ENCODE measurements at regions not wholly inside any gene's neighbourhood (a gene's known extent, or its start where the extent isn't known, plus 50 kb on each side); places are given as distances from the start of the nearest gene placed in this dataset.
A peak's percentile ranks its signal among the peaks of the same experiment; 100 is the strongest.
"Not testable (repeated sequence)": the region's sequence is repeated elsewhere in the genome, so short reads cannot be mapped to it uniquely, and the experiment has no call there.

DNA sequence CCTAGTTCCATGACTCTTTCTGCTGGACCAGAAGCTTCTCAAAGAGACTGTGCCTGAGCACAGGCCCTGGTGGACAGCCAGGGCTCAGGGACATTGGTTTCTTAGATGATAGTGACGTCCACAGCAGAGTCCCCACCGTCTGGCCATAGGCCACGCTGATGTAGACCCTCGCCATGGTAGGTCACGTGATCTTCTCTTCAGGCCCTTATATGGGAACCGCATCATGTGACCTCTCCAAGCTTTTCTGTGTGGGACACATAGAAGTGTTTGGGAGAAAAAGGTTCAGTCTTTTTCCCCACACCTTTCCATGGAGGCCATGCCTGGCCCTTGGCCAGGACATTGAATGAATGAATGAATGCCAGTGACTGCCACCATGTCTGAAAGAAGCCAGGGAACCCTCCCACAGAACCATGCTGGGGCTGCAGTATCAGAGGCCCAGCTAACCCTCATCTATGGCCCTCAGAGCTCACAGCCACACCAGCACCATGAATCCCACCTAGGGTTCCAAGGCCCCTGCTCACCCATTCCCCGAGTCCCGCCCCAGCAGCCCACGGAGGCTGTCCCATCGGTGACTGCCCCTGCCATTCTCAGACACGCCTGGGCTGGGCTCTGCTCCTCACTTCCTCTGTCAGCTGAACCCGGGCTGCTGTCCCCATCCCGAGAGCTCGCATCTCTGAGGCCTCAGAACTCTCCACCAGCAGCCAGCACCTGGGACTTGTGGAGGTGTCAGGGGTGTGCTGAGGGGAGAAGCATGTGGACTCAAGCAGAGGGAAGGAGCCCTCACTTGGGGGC, 292.1 kb downstream of the ADGRD1 start:
- FAIRE-seq: no peak
- DNase-seq (ENCODE audit: low spot score in 2 of 2): no peak

DNA sequence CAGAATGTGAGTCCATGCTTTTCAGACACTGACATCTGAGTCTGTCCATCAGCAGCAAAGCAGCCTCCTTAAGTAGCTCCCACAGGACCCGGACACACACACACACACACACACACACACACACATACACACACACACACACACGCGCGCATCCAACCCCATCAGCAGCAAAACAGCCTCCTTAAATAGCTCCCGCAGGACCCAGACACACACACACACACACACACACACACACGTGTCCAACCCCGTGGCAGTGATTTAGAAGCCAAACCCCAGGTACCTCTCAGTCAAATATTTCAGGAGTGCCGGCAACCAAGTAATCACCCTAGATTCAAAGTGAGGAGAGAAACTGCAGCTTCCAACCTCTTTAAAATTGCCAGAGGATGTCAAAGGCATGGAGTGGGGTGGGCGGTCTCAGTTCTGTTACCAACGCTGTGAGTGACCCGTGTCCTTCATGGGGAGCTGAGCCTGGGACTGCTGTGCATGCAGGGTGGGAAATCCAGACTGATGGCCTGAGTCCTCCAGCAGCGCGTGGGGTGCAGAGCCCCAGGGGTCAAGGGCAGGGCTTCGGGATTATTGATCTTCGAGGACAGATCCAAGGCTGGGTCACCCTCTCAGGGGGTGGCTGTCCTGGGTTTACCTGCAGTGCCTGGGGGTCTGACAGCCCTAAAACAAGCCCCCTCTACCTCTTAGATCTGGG, 293.5 kb downstream of the ADGRD1 start:
- not testable (repeated sequence) for FAIRE-seq; DNase-seq (ENCODE audit: low spot score in 2 of 2)

DNA sequence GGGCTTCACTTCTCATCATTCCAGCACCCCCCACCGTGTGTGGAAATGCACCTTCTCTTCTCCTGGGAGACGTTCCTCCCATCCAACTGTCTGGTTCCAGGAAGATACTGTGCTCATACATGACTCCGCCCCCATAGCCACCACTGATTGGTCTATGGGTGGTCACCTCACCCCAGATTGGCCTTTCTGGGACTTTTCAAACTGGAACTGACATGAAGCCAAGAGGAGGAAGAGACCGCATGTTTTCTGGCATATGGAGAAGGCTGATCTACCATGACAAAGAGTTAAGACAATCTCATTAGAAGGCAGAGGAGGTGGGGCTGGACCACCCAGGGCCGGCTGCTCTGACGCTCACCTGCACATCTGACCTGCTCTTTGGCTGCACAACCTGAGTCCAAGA, 294.2 kb downstream of the ADGRD1 start:
- not testable (repeated sequence) for FAIRE-seq; DNase-seq (ENCODE audit: low spot score in 2 of 2)

DNA sequence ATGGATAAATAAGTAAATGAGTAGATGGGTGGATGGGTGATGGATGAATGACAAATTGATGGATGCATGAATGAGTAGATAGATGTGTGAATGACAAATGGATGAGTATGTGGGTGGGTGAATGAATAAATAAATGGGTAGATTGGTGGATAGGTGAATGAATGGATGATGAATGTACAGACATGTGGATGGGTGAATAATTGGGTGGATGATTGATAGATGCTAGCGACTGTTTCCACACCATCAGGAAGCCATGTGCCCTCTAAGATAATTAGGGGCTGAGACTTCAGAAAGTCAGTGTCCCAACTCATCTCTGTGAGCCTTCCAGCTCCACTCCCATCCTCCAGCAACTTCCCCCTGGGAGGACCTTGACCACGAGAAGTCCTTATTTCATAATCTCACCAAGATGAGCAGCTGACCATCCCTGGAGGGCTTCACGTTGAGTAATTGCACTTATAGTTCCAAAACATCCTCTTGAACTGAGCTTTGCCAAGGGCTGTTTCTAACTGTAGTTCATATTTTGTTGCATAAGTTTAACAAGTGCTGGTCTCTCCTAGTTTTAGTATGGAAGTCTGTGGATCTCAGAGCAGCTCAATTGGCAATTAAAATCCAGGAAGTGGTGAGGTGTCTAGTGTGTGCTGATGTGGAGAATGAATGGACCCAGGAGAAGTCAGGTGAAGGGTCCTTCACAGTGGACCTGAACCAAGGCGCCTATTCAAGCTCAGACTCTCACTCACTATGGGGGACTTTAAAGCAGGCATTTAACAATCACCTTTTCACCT, 295.7 kb downstream of the ADGRD1 start:
- no peak for FAIRE-seq

DNA sequence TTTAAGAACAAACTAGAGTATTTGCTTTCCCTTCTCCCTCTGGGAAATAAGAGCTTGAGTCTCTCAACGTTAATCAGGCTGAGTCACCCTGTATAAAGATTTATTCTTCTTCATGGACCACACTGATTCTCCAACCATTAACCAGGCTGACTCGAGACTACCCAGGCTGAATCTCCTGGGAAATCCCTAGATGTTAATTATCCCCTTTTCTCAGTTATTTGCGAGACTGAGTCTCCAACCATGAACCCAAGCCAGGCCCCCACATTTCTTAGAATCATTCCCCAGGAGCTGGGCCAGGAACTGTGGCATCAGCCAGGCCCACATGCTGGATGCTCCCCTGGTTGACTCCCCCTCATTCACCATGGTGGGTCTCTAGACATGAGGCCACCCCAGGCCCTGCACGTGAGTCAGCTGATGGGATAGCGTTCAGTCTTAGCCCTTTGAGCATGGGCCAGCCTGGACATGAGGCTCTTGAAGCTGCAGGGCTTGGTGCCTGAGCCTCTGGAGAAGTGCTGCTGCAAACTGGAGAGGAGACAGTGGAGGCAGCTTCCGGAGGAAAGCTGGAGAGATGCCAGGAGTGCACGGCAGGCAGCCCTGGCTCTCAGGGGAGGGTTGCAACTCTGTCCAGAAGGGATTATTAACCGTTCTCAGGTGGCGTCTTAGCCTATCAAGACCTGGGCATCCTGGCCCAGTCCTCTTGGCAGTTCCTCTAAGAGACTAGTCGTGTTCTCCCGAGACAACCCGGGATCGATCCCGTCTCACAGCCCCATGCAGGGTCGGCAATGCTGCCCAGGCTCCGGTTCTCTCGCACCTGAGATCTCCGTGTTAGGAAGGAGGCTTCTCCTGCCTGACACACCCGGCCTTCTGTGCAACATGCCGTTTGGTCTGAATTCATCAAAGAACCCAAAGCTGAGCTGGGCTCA, 296.6 kb downstream of the ADGRD1 start:
- no peak for DNase-seq (ENCODE audit: low spot score in 2 of 2)
- FAIRE-seq: no peak

More for the DNA sequence above, 295.7 kb downstream of the ADGRD1 start:
- no peak for DNase-seq (ENCODE audit: low spot score in 2 of 2)

DNA sequence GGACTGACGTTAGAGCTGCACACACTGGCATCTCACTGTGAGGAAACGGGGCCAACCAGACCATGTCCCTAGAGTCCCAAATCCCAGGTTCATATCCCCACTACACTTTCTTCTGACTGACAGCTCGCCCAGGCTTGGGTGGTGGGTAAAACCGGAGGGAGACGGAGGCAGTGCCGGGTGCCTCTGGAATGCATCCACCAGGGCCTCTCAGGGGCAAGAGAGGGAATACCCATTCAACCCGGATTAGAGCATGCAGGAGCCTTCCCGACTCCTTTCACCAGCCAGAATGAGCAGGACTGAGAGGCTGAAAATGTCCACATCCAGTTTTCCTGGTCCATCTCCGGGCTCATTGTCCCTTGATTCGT, 297.2 kb downstream of the ADGRD1 start:
- FAIRE-seq: no peak
- DNase-seq (ENCODE audit: low spot score in 2 of 2): no peak

DNA sequence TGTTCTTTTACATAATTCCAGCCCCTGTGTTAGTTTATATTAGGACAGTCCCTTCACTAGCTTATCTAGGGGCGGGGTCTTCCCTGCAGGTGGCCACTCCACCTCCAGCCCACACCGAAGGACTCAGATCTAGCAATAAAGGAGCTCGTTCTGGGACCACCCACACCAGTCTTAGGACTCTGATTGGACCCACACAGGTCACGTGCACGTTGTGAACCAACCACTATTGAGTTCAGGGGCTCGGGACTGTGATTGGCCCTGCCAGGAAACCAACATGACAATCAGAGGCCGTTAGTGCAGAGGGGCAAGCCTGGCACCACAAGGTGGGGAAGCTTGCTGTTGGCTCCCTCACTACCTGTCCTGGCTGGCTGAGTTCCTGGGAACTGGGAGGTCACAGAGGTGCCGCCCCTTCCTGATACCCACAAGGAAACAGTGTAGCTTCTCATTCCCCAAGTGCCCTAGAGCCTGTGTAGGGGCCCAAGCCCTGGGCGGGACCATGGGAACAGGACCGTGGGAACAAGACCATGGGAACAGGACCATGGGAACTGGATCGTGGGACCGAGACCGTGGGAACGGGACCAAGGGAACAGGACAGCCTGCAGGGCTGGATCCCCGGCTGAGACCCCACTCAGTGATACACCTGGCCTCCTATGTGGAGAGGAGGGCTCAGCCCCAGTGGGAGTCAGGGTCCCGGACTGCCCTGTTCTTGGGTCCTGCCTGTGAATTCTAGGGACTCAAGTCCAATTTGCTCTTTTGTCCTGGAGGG, 297.8 kb downstream of the ADGRD1 start:
- no peak for FAIRE-seq
- DNase-seq (ENCODE audit: low spot score in 2 of 2): no peak

DNA sequence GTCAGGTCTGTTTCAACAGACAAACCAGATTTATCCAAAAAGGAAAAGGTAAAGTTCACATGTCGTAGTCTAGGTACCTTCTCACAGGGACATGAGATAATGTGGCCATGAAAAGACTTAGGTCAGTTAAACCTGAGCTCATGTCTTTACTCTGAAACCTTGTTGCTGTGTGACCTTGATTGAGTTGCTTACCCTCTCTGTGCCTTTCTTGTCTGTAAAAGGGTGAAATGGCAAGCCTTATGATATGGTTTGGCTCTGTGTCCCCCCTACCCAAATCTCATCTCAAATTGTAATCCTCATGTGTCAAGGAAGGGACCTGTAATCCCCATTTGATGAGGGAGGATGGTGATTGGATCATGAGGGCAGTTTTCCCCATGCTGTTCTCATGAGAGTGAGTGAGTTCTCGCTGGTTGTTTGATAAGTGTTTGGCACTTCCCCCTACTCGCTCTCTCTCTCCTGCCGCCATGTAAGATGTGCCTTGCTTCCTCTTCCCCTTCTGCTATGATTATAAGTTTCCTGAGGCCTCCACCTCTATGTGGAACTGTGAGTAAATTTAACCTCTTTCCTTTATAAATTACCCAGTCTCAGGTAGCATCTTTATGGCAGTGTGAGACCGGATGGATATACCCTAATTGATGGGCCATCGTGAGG, 299.8 kb downstream of the ADGRD1 start:
- no peak for DNase-seq (ENCODE audit: low spot score in 2 of 2)
- no peak for FAIRE-seq

DNA sequence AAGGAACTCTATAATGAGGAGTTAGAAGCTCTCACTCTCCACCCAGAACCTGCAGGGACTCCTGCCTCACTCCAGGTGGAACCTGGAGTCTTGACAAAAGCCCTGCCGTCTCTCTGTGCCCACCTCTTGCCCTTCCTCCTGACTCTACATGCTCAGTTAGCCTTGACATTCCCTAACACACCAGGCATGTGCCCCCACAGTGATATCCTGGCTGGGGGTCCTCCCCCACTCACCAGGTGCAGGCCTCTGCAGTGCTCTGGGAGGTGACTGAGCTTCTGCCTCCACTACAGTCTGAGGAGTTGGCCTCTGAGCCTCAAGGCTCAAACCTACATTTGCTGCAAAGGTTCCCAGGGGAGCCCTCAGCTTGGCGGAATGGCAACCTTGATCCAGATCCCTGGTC, 300.7 kb downstream of the ADGRD1 start:
- no peak for DNase-seq (ENCODE audit: low spot score in 2 of 2)
- FAIRE-seq: no peak

DNA sequence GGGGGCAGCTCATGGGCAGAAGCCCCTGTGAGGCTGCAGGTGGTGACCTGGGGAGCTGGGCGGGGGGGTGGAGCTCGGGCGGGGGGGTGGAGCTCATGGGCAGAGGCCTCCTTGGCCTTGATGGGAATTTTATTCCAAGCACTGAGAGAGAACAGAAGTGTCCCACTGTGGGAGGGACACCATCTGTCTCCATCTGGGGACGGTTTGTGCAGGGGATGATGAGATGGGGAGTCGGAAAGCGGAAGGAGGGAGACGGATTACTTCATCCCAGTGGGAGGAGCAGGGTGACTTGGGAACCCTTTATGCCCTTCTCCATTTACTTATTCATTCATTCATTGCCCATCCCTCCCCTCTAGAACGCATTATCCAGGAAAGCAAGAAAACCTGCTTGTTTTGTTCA, 304.7 kb downstream of the ADGRD1 start:
- FAIRE-seq (no peak), DNase-seq (ENCODE audit: low spot score in 2 of 2) (peak in 1 of 2 donors; percentile 44)

DNA sequence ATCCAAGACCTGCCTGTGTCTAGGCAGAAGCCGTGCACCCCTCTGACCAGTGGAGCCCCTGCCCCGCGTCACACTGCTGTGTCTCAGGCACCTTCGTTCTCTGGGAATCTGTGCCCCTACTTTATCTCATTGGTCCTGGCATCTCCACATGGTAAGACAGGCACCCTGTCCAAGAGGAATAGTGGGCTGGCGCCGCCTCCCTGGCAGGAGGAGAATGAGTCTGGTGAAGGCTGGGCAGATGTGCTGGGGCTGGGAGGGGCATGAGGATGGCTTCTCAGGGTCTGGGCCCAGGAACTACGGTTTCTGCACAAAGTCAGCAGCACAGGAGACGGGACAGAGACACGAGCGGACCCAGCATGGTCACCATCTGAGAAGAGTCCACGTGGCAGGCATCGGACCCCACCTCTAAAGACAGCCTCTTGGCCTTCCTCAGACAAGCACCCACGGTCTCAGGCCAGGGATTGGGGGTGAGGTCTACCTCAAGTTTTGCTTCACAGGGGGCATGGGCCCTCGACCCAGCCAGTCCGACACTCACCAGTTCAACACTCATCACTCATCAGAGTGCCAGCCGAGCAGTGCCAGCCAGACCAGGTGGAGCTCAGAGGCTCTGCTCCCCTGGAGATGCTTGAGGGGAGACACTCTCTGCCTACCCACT, 306.7 kb downstream of the ADGRD1 start:
- FAIRE-seq: no peak
- DNase-seq (ENCODE audit: low spot score in 2 of 2): no peak

DNA sequence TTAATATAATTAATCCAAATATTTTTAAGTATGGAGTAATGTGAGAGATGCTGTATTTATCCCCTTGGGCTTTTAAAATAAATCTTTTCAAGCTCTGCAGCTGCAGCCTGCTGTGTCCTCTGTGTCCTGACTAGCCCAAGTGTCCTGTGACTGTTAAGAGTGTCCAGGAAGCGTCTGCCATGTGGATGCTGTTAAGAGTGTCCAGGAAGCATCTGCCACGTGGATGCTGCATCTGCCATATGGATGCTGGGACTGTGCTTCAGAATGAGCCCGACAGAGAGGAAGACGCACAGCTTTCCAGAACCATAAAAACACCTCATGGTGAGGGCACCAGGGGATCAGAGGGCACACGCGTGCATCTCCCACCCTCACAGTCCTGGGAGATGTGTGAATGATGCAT, 307.2 kb downstream of the ADGRD1 start:
- DNase-seq (ENCODE audit: low spot score in 2 of 2) (no peak), FAIRE-seq (no peak)

DNA sequence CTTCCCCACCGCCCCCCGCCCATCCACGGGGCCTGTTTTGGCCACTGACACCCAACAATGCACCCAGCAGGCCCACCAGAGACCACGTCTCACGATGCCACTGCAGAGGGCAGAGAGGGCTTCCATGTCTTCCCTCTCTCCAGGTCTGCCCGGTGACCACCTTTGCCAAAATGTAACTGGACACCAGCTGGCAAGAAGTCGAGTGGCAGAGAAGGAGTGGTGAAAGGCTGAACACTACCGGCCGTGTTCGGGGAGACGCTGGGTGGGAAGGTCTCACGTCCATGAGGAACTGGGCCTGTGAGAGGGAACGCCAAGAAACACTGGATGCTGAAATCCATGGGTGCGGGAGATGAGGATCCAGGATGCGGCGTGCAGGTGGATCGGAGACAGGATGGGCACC, 308.2 kb downstream of the ADGRD1 start:
- DNase-seq (ENCODE audit: low spot score in 2 of 2) (no peak), FAIRE-seq (no peak)

DNA sequence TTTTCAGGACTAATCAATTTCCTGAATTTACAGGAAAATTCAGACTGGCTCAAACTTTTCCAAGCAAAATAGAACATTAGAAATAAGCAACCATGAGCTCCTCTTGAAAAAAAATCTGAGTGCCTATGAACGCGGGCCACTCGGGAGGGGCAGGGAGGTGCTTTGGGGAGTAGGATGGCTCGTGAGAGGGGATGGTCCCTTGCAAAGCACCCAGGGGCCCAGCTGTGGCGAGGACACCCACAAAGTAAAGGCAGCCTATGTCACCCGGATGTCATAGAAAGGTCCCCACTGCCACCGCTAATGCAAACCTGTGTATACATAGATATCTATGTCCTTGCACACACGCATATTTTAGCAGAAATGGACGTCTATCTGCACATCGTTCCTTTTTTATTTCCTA, 309.9 kb downstream of the ADGRD1 start:
- DNase-seq (ENCODE audit: low spot score in 2 of 2): no peak
- no peak for FAIRE-seq

DNA sequence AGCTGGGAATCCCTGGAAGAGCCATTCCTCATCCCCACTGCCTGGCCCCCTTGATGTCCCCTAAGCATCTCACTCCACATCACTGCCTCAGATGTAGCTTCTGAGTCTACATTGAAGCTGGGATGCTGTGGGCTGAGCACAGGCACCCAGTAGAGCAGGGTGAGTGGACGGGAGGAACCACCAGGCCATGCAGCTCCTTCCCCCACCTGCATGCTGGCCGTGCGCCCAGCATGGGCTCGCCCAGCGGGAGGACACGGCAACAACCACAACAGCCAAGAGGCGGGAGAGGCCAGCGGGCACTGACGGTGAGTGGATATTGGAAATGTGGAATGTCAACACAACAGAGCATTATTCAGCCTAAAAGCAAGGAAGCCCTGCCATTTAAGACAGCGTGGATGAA, 310.9 kb downstream of the ADGRD1 start:
- DNase-seq (ENCODE audit: low spot score in 2 of 2): no peak
- FAIRE-seq: no peak

DNA sequence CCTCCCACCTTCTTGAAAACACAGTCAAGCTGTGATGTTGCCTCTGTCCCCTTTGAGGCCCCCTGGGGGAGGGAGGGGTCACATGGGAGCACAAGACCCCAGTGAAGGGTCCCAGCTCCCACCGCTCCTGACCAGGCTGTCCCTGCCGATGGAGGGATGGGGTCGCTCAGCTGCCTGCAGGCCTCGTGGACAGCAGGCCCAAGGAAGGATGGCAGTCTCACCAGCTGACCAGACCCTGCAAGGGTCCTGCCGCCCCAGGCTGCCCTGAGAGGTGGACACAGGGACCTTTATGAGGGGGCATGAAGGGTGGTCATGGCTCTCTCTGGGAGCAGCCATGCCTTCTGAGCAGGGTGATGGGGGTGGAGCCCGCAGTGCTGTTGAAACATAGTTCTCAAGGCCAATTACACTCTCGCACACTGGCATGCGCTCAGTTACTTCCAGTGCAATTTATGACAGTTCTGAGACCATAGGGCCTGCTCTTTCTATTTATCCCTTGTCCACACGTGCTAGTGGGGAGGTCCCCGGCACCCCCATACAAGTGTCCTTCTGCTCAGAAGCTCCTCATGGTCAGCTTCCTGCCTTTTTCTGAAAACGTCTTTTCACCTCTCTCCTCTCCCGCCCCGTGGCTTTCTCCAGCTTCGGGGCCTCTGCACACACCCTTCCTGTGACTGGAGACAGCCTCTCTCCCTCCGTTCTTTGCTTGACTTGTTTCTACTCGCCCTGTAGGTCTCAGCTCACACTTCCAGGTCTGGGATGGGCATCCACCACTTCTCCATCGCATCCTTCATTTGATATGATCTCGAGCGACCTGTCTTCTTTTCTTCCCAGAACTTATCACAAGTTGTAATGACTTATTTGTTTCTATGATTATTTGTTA, 313.1 kb downstream of the ADGRD1 start:
- no peak for FAIRE-seq

DNA sequence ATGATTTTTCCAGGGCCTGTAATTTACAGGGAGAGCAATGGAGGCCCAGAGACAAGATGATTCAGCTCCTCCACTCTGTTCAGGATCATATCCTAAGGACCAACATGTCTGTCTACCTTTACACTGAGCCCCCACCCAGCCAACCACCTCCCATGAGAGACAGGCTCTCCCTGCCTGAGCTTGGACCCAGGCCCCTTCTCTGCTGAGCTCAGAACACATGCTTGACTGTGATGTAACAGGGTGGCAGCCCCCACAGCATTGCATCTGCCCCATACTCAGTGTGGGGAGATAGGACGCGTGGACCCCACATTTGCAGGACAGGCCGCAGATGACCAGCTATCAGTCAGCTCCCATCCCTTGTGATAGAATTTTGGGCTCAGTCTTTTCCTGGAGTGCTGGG, 313.9 kb downstream of the ADGRD1 start:
- FAIRE-seq (no peak), DNase-seq (ENCODE audit: low spot score in 2 of 2) (no peak)

More for the DNA sequence above, 313.1 kb downstream of the ADGRD1 start:
- DNase-seq (ENCODE audit: low spot score in 2 of 2): no peak
